ENCODE measurements at regions not wholly inside any gene's neighbourhood (a gene's known extent, or its start where the extent isn't known, plus 50 kb on each side); places are given as distances from the start of the nearest gene placed in this dataset.

DNA sequence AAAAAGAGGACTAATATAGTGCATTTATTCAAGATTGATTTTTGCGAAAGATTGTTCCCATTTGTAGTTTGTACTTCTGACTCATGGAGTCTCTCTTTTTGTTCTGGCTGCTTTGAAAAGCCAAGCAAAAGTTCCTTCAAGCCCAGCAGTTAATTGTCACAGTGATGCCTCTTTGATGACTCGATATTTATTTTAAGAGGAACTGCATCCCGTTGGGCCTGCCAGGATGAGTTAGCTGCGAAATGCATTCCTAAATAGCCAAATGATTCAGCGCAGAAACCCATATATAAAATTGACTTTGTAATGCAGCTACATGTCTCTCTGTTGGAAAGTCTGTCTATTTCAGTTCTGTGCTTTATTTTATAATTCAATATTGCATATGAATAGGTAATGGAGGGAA, 295.1 kb downstream of the GBA3 start:
- Mint-ChIP-seq H3K4me1 (no peaks in the 10 kb centered on the region), H3K27ac (no peak overlapping the region), H3K9me3 (peaks cover 10 to 29% (median 11%) of the 10 kb centered on the region in 3 donors), H3K27me3 (no peaks in the 10 kb centered on the region), H3K4me3 (no peak overlapping the region), H3K36me3 (no peaks in the 10 kb centered on the region)
- DNase-seq, result no peak
- ChIA-PET CTCF (no interaction called here), POLR2A (interaction anchor here in 1 of 2 donors (0.5 kb wide), 1 partner anchor 352 kb away, joined by 3 read pairs; no protein-coding TSS in a partner anchor)
- H3K36me3 ChIP-seq (ENCODE audit: control insufficient read depth in 2 of 2, extremely low read depth in 1 of 2, insufficient read depth in 1 of 2, low read length in 1 of 2), result no peaks in the 10 kb centered on the region
- H3K27ac ChIP-seq (ENCODE audit: low read length), result no peak overlapping the region
- no peaks in the 10 kb centered on the region for H3K27me3 ChIP-seq (replicated peaks in 1 of 2; ENCODE audit: control insufficient read depth in 2 of 2, extremely low read depth in 1 of 2, insufficient read depth in 2 of 2, low read length in 1 of 2)
- no peaks in the 10 kb centered on the region for H3K9me3 ChIP-seq
- no peak for ATAC-seq (replicated peaks in 1 of 4)
- WGBS (ENCODE audit: insufficient coverage), result 84% methylated on average over 4 of the region's 5 CpGs
- H3K4me3 ChIP-seq (ENCODE audit: control insufficient read depth in 1 of 2, extremely low read depth in 1 of 2, low read length in 1 of 2), result no peak overlapping the region
- no peaks in the 10 kb centered on the region for H3K4me1 ChIP-seq (ENCODE audit: control insufficient read depth in 1 of 2, extremely low read depth in 1 of 2, insufficient read depth in 2 of 2, low read length in 2 of 2)

- no peak for DNase-seq
- Mint-ChIP-seq H3K4me1 (no peaks in the 10 kb centered on the region), H3K27me3 (no peaks in the 10 kb centered on the region), H3K4me3 (no peak overlapping the region), H3K9me3 (peaks cover 10 to 29% (median 14%) of the 10 kb centered on the region in 3 donors), H3K27ac (no peak overlapping the region), H3K36me3 (no peaks in the 10 kb centered on the region)
- POLR2A ChIA-PET, result no interaction called here
- H3K4me1 ChIP-seq (ENCODE audit: control insufficient read depth in 1 of 2, extremely low read depth in 1 of 2, insufficient read depth in 2 of 2, low read length in 2 of 2), result no peaks in the 10 kb centered on the region
- H3K9me3 ChIP-seq, result no peaks in the 10 kb centered on the region
- no peaks in the 10 kb centered on the region for H3K36me3 ChIP-seq (ENCODE audit: control insufficient read depth in 2 of 2, extremely low read depth in 1 of 2, insufficient read depth in 1 of 2, low read length in 1 of 2)
- H3K4me3 ChIP-seq (ENCODE audit: control insufficient read depth in 1 of 2, extremely low read depth in 1 of 2, low read length in 1 of 2), result no peak overlapping the region
- no peak for ATAC-seq (replicated peaks in 1 of 4)
- CTCF ChIA-PET, result interaction anchor here in 1 of 2 donors (0.7 kb wide), 1 partner anchor 105 kb away, joined by 3 read pairs; no protein-coding TSS in a partner anchor
- no peak overlapping the region for H3K27ac ChIP-seq (ENCODE audit: low read length)
- no peaks in the 10 kb centered on the region for H3K27me3 ChIP-seq (replicated peaks in 1 of 2; ENCODE audit: control insufficient read depth in 2 of 2, extremely low read depth in 1 of 2, insufficient read depth in 2 of 2, low read length in 1 of 2)
- no CpG with 5 or more reads among the region's 2 CpGs for WGBS (ENCODE audit: insufficient coverage)
These were observed 294.1 kb downstream of the GBA3 start for GRCh38 chr4:22986881-22987280.

DNA sequence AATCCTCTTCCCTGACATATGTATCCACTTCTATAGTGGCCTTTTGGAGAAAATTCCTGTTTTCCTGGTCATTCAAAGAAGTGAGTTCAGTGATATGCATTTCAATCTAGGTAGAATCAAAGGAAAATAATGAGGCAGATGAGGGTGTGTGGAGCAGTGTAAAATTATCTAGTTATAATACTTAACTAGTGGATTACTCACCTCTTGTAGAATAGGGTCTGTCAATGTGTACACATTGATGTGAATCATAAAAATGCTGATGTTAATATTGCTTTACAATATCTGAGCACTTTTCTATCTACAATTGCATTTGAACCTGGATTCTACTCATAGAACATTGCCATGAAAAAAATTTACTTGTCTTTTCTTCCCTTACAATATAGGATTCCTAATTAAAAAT, 293.5 kb downstream of the GBA3 start:
- ATAC-seq (replicated peaks in 1 of 4), result no peak
- Mint-ChIP-seq H3K4me3 (no peak overlapping the region), H3K27ac (no peak overlapping the region), H3K4me1 (no peaks in the 10 kb centered on the region), H3K27me3 (no peaks in the 10 kb centered on the region), H3K9me3 (peaks cover 10 to 29% (median 14%) of the 10 kb centered on the region in 3 donors), H3K36me3 (no peaks in the 10 kb centered on the region)
- no peaks in the 10 kb centered on the region for H3K36me3 ChIP-seq (ENCODE audit: control insufficient read depth in 2 of 2, extremely low read depth in 1 of 2, insufficient read depth in 1 of 2, low read length in 1 of 2)
- no peak overlapping the region for H3K27ac ChIP-seq (ENCODE audit: low read length)
- DNase-seq, result no peak
- POLR2A ChIA-PET, result no interaction called here
- CTCF ChIA-PET, result interaction anchor here (0.6 to 0.7 kb wide), 2 partner anchors 104 to 228 kb away, joined by 3 to 4 read pairs; no protein-coding TSS in a partner anchor
- H3K27me3 ChIP-seq (replicated peaks in 1 of 2; ENCODE audit: control insufficient read depth in 2 of 2, extremely low read depth in 1 of 2, insufficient read depth in 2 of 2, low read length in 1 of 2), result no peaks in the 10 kb centered on the region
- H3K9me3 ChIP-seq, result no peaks in the 10 kb centered on the region
- H3K4me3 ChIP-seq (ENCODE audit: control insufficient read depth in 1 of 2, extremely low read depth in 1 of 2, low read length in 1 of 2), result no peak overlapping the region
- no peaks in the 10 kb centered on the region for H3K4me1 ChIP-seq (ENCODE audit: control insufficient read depth in 1 of 2, extremely low read depth in 1 of 2, insufficient read depth in 2 of 2, low read length in 2 of 2)

- no peaks in the 10 kb centered on the region for H3K36me3 ChIP-seq (ENCODE audit: control insufficient read depth in 2 of 2, extremely low read depth in 1 of 2, insufficient read depth in 1 of 2, low read length in 1 of 2)
These were observed 291.7 kb downstream of the GBA3 start for GRCh38 chr4:22984390-22984789.

GRCh38 chr4:22978656-22979055, 285.9 kb downstream of the GBA3 start:
- Mint-ChIP-seq H3K27ac (no peak overlapping the region), H3K9me3 (peaks cover 6 to 16% (median 13%) of the 10 kb centered on the region in 3 donors), H3K27me3 (no peaks in the 10 kb centered on the region), H3K4me3 (no peak overlapping the region), H3K36me3 (no peaks in the 10 kb centered on the region), H3K4me1 (no peaks in the 10 kb centered on the region)
- Histone ChIP-seq H3K4me1 (ENCODE audit: control insufficient read depth in 1 of 2, extremely low read depth in 1 of 2, insufficient read depth in 2 of 2, low read length in 2 of 2) (no peaks in the 10 kb centered on the region), H3K4me3 (ENCODE audit: control insufficient read depth in 1 of 2, extremely low read depth in 1 of 2, low read length in 1 of 2) (no peak overlapping the region), H3K27me3 (replicated peaks in 1 of 2; ENCODE audit: control insufficient read depth in 2 of 2, extremely low read depth in 1 of 2, insufficient read depth in 2 of 2, low read length in 1 of 2) (no peaks in the 10 kb centered on the region), H3K36me3 (ENCODE audit: control insufficient read depth in 2 of 2, extremely low read depth in 1 of 2, insufficient read depth in 1 of 2, low read length in 1 of 2) (no peaks in the 10 kb centered on the region), H3K9me3 (no peaks in the 10 kb centered on the region), H3K27ac (ENCODE audit: low read length) (no peak overlapping the region)
- POLR2A ChIA-PET, result no interaction called here
- DNase-seq (no peak), ATAC-seq (replicated peaks in 1 of 4) (no peak)
- CTCF ChIA-PET, result no interaction called here

More at GRCh38 chr4:22984390-22984789, 291.7 kb downstream of the GBA3 start:
- ATAC-seq (replicated peaks in 1 of 4), result no peak
- no peaks in the 10 kb centered on the region for H3K27me3 Mint-ChIP-seq
- CTCF ChIA-PET, result no interaction called here
- Histone ChIP-seq H3K4me3 (ENCODE audit: control insufficient read depth in 1 of 2, extremely low read depth in 1 of 2, low read length in 1 of 2) (no peak overlapping the region), H3K4me1 (ENCODE audit: control insufficient read depth in 1 of 2, extremely low read depth in 1 of 2, insufficient read depth in 2 of 2, low read length in 2 of 2) (no peaks in the 10 kb centered on the region), H3K9me3 (no peaks in the 10 kb centered on the region), H3K27me3 (replicated peaks in 1 of 2; ENCODE audit: control insufficient read depth in 2 of 2, extremely low read depth in 1 of 2, insufficient read depth in 2 of 2, low read length in 1 of 2) (no peaks in the 10 kb centered on the region), H3K27ac (ENCODE audit: low read length) (no peak overlapping the region)
- no peak overlapping the region for H3K27ac Mint-ChIP-seq
- no peak overlapping the region for H3K4me3 Mint-ChIP-seq
- no peaks in the 10 kb centered on the region for H3K4me1 Mint-ChIP-seq
- H3K9me3 Mint-ChIP-seq, result peaks cover 14 to 27% (median 14%) of the 10 kb centered on the region in 3 donors
- POLR2A ChIA-PET, result no interaction called here
- no peak for DNase-seq
- no peaks in the 10 kb centered on the region for H3K36me3 Mint-ChIP-seq
- 83% methylated on average over 1 of the region's 2 CpGs for WGBS (ENCODE audit: insufficient coverage)

DNA sequence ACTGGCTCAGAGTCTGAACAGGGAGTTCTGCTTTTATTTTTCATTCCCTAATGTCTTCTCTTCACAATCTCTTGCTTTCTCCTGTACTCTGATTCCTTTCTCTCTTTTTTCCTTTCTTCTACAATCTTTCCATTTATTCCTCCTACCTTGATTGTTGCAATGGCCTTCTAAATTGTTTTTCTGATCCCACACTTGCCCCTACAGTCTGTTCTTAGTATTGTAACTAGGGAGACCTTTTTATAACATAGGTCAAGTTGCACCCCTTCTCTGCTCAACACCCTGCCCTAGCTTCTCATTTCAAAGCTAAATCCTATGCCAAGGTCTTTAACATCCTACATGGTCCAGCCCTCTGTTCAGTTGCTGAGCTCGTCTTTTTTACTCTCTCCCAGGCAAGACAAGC, 277.9 kb downstream of the GBA3 start:
- no peaks in the 10 kb centered on the region for H3K9me3 ChIP-seq
- H3K4me1 ChIP-seq (ENCODE audit: control insufficient read depth in 1 of 2, extremely low read depth in 1 of 2, insufficient read depth in 2 of 2, low read length in 2 of 2), result no peaks in the 10 kb centered on the region
- no peak for DNase-seq
- no peak overlapping the region for H3K4me3 Mint-ChIP-seq
- CTCF ChIA-PET, result no interaction called here
- 63% methylated on average over 1 of the region's 1 CpG for WGBS (ENCODE audit: insufficient coverage)
- no peak overlapping the region for H3K27ac Mint-ChIP-seq
- ATAC-seq (replicated peaks in 1 of 4), result no peak
- H3K27ac ChIP-seq (ENCODE audit: low read length), result no peak overlapping the region
- POLR2A ChIA-PET, result interaction anchor here in 1 of 2 donors (0.5 kb wide), 1 partner anchor 91 kb away, joined by 3 read pairs; no protein-coding TSS in a partner anchor
- H3K4me3 ChIP-seq (ENCODE audit: control insufficient read depth in 1 of 2, extremely low read depth in 1 of 2, low read length in 1 of 2), result no peak overlapping the region
- no peaks in the 10 kb centered on the region for H3K36me3 ChIP-seq (ENCODE audit: control insufficient read depth in 2 of 2, extremely low read depth in 1 of 2, insufficient read depth in 1 of 2, low read length in 1 of 2)
- no peaks in the 10 kb centered on the region for H3K36me3 Mint-ChIP-seq
- no peaks in the 10 kb centered on the region for H3K27me3 ChIP-seq (replicated peaks in 1 of 2; ENCODE audit: control insufficient read depth in 2 of 2, extremely low read depth in 1 of 2, insufficient read depth in 2 of 2, low read length in 1 of 2)
- peaks cover 0 to 22% (median 14%) of the 10 kb centered on the region in 3 donors for H3K9me3 Mint-ChIP-seq
- H3K27me3 Mint-ChIP-seq, result no peaks in the 10 kb centered on the region
- H3K4me1 Mint-ChIP-seq, result no peaks in the 10 kb centered on the region

DNA sequence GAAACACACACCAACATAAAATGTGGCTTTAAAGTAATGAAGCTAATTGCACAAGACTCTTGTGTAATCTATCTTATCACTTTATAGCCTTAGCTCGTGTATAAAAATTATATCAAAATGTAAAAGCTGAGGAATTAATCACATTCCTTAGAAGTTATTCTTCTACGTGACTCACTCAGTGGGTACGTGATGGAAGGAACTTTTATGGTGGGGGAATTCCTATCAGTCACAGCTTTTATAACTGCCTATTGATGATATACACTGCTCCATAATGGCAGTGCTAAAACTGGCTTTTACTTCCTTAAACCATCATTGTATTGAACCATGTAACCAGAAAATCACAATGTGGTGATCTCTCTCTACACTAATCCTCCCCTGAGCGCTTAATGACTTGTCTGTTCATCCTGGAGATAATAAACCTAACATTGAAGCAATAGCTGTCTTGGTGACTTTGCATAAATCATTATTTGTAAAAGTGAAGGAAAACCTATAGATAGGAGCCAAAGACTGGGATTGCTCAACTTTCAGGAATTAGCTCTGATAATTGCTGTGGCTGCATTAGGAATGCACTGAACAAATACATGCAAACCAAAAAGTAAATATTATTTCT, 276.7 kb downstream of the GBA3 start:
- H3K9me3 ChIP-seq, result no peaks in the 10 kb centered on the region
- Mint-ChIP-seq H3K36me3 (no peaks in the 10 kb centered on the region), H3K4me3 (no peak overlapping the region), H3K27ac (no peak overlapping the region), H3K4me1 (no peaks in the 10 kb centered on the region), H3K9me3 (peaks cover 0 to 20% (median 11%) of the 10 kb centered on the region in 3 donors), H3K27me3 (no peaks in the 10 kb centered on the region)
- ATAC-seq (replicated peaks in 1 of 4) (no peak), DNase-seq (no peak)
- H3K36me3 ChIP-seq (ENCODE audit: control insufficient read depth in 2 of 2, extremely low read depth in 1 of 2, insufficient read depth in 1 of 2, low read length in 1 of 2), result no peaks in the 10 kb centered on the region
- POLR2A ChIA-PET, result no interaction called here
- CTCF ChIA-PET, result no interaction called here
- no CpG with 5 or more reads among the region's 4 CpGs for WGBS (ENCODE audit: insufficient coverage)
- H3K27me3 ChIP-seq (replicated peaks in 1 of 2; ENCODE audit: control insufficient read depth in 2 of 2, extremely low read depth in 1 of 2, insufficient read depth in 2 of 2, low read length in 1 of 2), result no peaks in the 10 kb centered on the region
- H3K4me3 ChIP-seq (ENCODE audit: control insufficient read depth in 1 of 2, extremely low read depth in 1 of 2, low read length in 1 of 2), result no peak overlapping the region
- H3K27ac ChIP-seq (ENCODE audit: low read length), result no peak overlapping the region
- no peaks in the 10 kb centered on the region for H3K4me1 ChIP-seq (ENCODE audit: control insufficient read depth in 1 of 2, extremely low read depth in 1 of 2, insufficient read depth in 2 of 2, low read length in 2 of 2)
